Stomach smooth muscle (tissue), 2 donors: ENCODE measurements at regions not wholly inside any gene's neighbourhood (a gene's known extent, or its start where the extent isn't known, plus 50 kb on each side); places are given as distances from the start of the nearest gene placed in this dataset.
"Not testable (repeated sequence)": the region's sequence is repeated elsewhere in the genome, so short reads cannot be mapped to it uniquely, and the experiment has no call there.

Experiments
- H3K27ac ChIP-seq: one replicate; pipeline ENCODE4 v1.7.0; 2013; ENCODE audit warnings: mild to moderate bottlenecking, low read length, inconsistent platforms
- H3K27me3 ChIP-seq, 2 donors: one replicate each; pipeline ENCODE4 v1.7.0; 2013; ENCODE audit warnings: low read length in 2 of 2; ENCODE audit not compliant: insufficient read depth in 2 of 2, control insufficient read depth in 1 of 2
- H3K36me3 ChIP-seq, 2 donors: one replicate each; pipeline ENCODE4 v1.7.0; 2013; ENCODE audit warnings: low read length in 2 of 2; ENCODE audit not compliant: control insufficient read depth in 2 of 2, insufficient read depth in 2 of 2
- H3K4me1 ChIP-seq: one replicate; pipeline ENCODE4 v1.7.0; 2013; ENCODE audit warnings: low read length; ENCODE audit not compliant: control insufficient read depth, insufficient read depth
- H3K4me3 ChIP-seq, 2 donors: one replicate each; pipeline ENCODE4 v1.7.0; 2013; ENCODE audit warnings: low read length in 2 of 2
- H3K9ac ChIP-seq, 2 donors: one replicate each; pipeline ENCODE4 v1.7.0; 2013; ENCODE audit warnings: low read length in 2 of 2, mild to moderate bottlenecking in 1 of 2
- H3K9me3 ChIP-seq, 2 donors: one replicate each; pipeline ENCODE4 v1.7.0; 2013; ENCODE audit warnings: low read length in 2 of 2; ENCODE audit not compliant: control insufficient read depth in 2 of 2
- donor health status: healthy.
- donor health status: Pancreatic carcinoma.

DNA sequence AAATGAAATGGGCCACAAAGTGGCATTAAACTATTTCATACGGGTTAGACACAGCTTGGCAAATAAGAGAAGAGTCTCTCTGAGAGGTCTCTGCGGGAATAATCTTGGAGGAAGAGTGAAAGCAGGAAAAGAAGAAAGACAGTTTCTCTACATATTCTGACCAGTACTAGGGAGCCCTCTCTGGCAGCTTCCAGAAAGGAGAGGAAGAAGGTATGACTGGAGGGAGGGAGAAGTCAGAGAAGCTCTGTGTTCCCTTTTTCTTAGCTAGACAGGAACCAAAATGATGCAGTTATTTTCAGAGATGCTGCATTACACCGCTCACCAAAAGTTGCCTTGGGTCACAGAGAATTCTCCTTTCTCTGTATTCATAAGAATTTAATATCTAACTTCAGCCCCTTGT, 382.1 kb downstream of the KCNA4 start:
- Histone ChIP-seq H3K27ac (no peak overlapping the region), H3K9ac (no peak overlapping the region)

DNA sequence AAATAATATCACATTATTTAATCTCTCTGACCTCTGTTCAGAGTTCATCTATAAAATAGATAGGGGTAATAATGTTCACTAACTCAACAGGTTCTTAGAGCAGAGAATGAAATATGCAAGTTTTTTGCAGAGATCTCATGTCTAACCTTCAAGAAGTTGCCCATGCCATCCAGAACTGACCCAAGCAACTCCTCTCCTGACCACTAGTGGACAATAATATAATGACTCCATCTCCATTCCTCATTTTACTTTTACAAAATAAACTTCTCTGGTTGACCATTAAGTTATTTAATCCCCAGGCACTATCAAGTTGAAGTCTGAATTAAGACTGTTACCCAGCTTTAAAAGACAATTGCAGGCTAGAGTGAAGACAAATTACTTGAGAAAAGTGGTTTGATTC, 382.6 kb downstream of the KCNA4 start:
- Histone ChIP-seq H3K9me3 (no peaks in the 10 kb centered on the region), H3K36me3 (no peaks in the 10 kb centered on the region)

More for the DNA sequence above, 382.1 kb downstream of the KCNA4 start:
- Histone ChIP-seq H3K4me1 (peaks cover 2% of the 10 kb centered on the region), H3K36me3 (no peaks in the 10 kb centered on the region), H3K27me3 (no peaks in the 10 kb centered on the region), H3K4me3 (no peak overlapping the region), H3K9me3 (no peaks in the 10 kb centered on the region)

DNA sequence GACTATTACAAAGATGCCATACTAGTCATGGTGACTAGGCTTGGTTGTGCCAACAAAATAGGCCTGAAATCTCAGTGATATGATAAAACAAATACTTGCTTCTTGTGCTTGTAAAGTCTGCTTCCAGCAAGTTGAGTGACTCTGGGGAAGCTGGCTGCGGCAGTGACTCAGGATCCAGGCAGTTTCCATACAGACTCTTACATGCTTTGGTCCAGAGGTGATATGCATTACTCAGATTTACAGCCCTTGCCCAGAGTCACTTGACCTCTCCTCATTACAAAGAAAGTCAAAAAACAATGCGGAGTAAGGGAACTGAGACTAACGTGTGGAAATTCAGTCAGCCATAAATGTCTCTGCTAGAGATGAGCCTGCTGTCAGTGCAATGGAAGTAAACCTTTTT, 387.5 kb downstream of the KCNA4 start:
- Histone ChIP-seq H3K27ac (no peak overlapping the region), H3K9ac (no peak overlapping the region), H3K9me3 (no peaks in the 10 kb centered on the region)

More for the DNA sequence above, 382.6 kb downstream of the KCNA4 start:
- Histone ChIP-seq H3K4me1 (peaks cover 2% of the 10 kb centered on the region), H3K9ac (no peak overlapping the region), H3K4me3 (no peak overlapping the region), H3K27me3 (no peaks in the 10 kb centered on the region), H3K27ac (no peak overlapping the region)

DNA sequence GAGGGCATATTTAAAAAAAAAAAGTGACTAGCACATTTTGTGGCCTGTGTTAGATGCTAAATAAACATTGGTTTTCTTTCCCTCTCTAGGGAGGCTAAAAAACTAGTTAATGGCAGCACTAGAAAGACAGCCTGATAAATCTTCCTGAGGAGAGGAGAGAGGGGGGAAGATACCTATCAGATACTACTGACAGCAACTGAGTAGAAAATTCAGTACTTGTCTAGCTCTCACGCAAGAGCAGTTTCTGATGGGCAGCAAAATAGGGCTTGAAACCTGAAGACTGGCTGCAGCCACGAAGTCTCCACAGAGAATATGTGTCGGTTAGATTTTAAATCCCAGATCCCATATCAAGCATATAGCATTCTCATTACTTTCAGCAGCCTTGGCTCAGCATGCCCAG, 388.2 kb downstream of the KCNA4 start:
- Histone ChIP-seq H3K4me1 (no peaks in the 10 kb centered on the region), H3K4me3 (no peak overlapping the region), H3K27ac (no peak overlapping the region), H3K9me3 (no peaks in the 10 kb centered on the region), H3K9ac (no peak overlapping the region), H3K27me3 (no peaks in the 10 kb centered on the region), H3K36me3 (no peaks in the 10 kb centered on the region)

More for the DNA sequence above, 387.5 kb downstream of the KCNA4 start:
- Histone ChIP-seq H3K27me3 (no peaks in the 10 kb centered on the region), H3K4me3 (no peak overlapping the region), H3K36me3 (no peaks in the 10 kb centered on the region), H3K4me1 (no peaks in the 10 kb centered on the region)

DNA sequence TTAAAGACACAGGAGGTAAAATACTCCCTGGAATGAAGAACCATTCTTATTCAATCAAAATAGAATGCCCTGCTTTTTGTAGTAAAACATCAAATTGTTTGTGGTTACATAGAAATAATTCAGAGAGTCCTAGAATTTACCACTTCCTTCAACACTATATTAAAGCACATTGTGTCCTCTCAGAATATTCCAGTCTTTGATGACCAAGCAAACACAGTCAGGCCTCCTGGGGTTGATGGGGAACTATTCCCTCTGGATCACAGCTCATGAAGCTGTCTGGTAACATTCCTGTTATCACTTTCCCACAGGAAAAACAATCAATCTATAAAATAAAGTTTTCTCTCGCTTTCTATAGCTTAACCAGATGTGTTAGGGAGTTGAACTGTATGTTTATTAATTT, 389.3 kb downstream of the KCNA4 start:
- Histone ChIP-seq H3K27me3 (no peaks in the 10 kb centered on the region), H3K4me1 (no peaks in the 10 kb centered on the region), H3K9ac (no peak overlapping the region)

DNA sequence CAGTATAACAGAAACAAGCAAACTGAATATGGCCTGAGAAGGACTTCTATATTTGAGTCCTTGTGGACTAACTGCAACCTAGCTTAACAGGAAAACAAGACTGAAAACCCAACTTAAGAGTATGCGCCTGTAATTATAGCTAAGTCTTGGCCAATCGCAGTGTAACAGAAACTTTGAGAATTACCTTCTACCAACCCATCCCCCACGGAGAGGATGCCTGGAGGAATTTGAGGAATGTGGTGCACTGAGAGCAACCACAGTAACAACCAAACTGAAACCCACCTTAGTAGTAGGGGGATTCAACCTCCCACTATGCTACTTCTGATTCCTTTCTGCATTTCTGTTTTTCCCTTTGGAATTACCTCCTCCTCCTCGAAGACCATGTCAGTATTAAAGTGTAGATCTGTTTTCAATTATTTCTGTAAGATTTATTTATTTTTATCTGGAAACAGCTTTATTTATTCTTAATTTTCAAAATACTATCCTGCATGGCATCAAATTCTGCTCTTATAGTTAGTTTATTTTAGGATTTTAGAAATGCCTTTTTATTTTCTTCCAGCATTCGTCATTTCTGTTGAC, 393.6 kb downstream of the KCNA4 start:
- Histone ChIP-seq H3K27ac (no peak overlapping the region), H3K36me3 (no peaks in the 10 kb centered on the region), H3K9me3 (no peaks in the 10 kb centered on the region), H3K4me3 (no peak overlapping the region), H3K9ac (no peak overlapping the region), H3K4me1 (no peaks in the 10 kb centered on the region), H3K27me3 (no peaks in the 10 kb centered on the region)

More for the DNA sequence above, 389.3 kb downstream of the KCNA4 start:
- no peak overlapping the region for H3K27ac ChIP-seq
- no peak overlapping the region for H3K4me3 ChIP-seq
- H3K9me3 ChIP-seq = no peaks in the 10 kb centered on the region
- no peaks in the 10 kb centered on the region for H3K36me3 ChIP-seq

DNA sequence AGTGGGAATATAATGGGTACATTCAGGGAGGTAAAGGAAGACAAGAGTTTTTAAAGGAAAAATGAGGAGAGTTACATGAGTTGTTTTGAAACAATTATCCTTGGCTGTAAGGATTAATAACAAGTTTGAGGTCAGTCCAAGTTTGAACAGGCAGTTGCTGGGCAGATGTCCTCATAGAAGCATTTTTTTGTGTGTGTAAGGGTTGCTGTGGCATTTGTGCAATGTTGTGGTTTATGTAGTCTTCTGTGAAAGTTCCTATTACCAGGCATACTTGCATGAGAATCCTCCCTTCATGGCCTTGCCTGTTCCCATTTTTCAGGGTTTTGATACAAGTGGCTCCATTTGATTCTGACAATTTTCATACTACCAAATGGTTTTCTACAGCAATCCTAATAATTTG, 400.2 kb downstream of the KCNA4 start:
- H3K4me3 ChIP-seq = no peak overlapping the region
- no peaks in the 10 kb centered on the region for H3K9me3 ChIP-seq
- H3K9ac ChIP-seq = no peak overlapping the region
- no peaks in the 10 kb centered on the region for H3K4me1 ChIP-seq
- H3K27me3 ChIP-seq = no peaks in the 10 kb centered on the region
- no peak overlapping the region for H3K27ac ChIP-seq
- H3K36me3 ChIP-seq = no peaks in the 10 kb centered on the region

DNA sequence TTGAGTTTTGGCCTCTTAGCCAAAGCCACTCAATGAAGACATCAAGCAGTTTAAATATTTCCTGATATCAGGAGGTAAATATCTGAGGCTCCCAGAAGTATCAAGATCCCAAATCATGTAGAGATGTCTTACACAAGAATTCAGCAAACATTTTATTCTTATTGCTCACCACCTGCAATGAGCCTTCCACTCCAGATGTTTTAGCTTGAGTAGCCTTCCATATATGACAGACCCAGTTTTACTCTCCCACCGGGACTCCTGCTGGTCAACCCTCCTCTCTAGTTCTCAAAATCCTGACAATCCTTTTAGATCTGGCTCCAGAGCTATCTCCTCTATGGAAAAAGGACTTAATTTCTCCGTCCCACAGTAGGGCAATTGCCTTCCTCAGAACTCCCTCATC, 404.4 kb downstream of the KCNA4 start:
- Histone ChIP-seq H3K36me3 (no peaks in the 10 kb centered on the region), H3K4me1 (no peaks in the 10 kb centered on the region), H3K9me3 (no peaks in the 10 kb centered on the region), H3K9ac (no peak overlapping the region), H3K27ac (no peak overlapping the region), H3K4me3 (no peak overlapping the region), H3K27me3 (no peaks in the 10 kb centered on the region)

DNA sequence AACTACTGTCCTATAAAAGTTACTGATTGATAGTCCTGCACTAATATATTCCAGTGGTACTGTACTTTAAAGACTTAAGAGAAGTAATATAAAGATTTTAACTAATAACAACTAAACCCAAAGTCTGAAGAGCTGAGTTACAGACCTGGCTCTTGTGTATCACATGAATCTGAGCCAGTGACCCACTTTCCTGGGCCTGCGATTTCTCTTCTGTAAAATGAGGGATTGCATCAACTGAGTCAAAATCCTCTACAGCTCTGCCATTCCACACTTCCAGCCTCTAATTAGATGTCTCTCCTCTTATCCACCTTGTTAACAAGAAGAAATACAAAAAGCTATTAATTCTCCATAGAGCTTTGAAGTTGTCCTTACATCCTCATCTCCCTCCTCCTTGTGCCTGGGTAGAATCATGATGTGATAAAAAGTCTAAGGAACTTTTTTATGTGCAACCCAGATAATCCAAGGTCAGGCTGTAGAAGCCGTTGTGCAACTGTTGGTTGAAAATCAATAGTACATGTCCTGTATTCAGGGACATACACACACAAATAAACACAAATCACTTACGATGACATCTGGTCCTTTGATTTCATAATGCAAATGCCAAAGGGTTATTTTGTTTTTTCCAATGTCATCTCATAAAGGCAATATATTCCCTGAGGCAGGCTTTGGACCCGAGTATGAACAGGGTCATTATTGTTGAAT, 410.3 kb downstream of the KCNA4 start:
- Histone ChIP-seq H3K9ac (no peak overlapping the region), H3K9me3 (no peaks in the 10 kb centered on the region), H3K36me3 (no peaks in the 10 kb centered on the region), H3K4me3 (no peak overlapping the region), H3K4me1 (no peaks in the 10 kb centered on the region), H3K27me3 (no peaks in the 10 kb centered on the region), H3K27ac (no peak overlapping the region)

DNA sequence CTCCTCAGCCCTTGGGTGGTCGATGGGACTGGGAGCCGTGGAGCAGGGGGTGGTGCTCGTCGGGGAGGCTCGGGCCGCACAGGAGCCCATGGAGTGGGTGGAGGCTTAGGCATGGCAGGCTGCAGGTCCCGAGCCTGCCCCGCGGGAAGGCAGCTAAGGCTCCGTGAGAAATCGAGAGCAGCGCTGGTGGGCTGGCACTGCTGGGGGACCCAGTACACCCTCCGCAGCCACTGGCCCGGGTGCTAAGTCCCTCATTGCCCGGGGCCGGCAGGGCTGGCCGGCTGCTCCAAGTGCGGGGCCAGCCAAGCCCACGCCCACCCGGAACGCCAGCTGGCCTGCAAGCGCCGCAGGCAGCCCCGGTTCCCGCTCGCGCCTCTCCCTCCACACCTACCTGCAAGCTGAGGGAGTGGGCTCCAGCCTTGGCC, 416.7 kb downstream of the KCNA4 start:
- H3K27me3 ChIP-seq, H3K9ac ChIP-seq, H3K9me3 ChIP-seq, H3K4me1 ChIP-seq, H3K4me3 ChIP-seq, H3K27ac ChIP-seq, H3K36me3 ChIP-seq: not testable (repeated sequence)

DNA sequence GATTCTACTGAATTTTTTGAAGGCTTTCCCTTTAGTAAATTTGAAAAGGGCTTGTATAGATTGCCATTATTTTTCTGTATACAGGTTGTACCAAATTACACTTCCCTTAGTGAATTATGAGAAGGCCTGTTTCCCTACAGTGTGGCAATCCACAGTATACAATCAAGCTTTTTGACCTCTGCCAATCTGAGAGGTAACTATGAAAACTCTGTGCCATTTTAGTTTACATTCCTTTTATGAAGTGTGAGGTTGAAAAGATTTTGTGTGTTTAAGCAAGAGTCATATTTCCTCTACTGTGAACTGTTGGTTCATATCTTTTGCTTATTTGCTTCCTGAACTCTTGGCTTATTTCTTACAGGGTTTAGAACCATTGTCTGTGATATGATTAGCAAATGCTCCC, 432.5 kb downstream of the KCNA4 start:
- Histone ChIP-seq H3K27ac (no peak overlapping the region), H3K27me3 (no peaks in the 10 kb centered on the region)

More for the DNA sequence above, 432.5 kb downstream of the KCNA4 start:
- Histone ChIP-seq H3K36me3 (no peaks in the 10 kb centered on the region), H3K9ac (no peak overlapping the region), H3K4me3 (no peak overlapping the region), H3K9me3 (no peaks in the 10 kb centered on the region), H3K4me1 (no peaks in the 10 kb centered on the region)
